ENCODE measurements at regions not wholly inside any gene's neighbourhood (a gene's known extent, or its start where the extent isn't known, plus 50 kb on each side); places are given as distances from the start of the nearest gene placed in this dataset.

GRCh38 chr9:73839471-73839870, 657.7 kb upstream of the RORB start:
- TF ChIP-seq CTCF (IDR thresholded peaks at IDR 0.05) (no peak), POLR2A (IDR thresholded peaks at IDR 0.05) (no peak)
- no peaks in the 10 kb centered on the region for H3K4me1 ChIP-seq
- H3K9me3 ChIP-seq, result no peaks in the 10 kb centered on the region
- no peaks in the 10 kb centered on the region for H3K27me3 ChIP-seq
- WGBS, 2 donors, result 79 to 86% methylated on average over 2 of the region's 2 CpGs
- H3K36me3 ChIP-seq, result no peaks in the 10 kb centered on the region
- intact Hi-C loops (cut with DNase I), result no loop called here
- no peak overlapping the region for H3K27ac ChIP-seq
- no peak overlapping the region for H3K4me3 ChIP-seq
- DNase-seq, result no peak

GRCh38 chr9:73841018-73841417, 656.1 kb upstream of the RORB start:
- Histone ChIP-seq H3K27ac (no peak overlapping the region), H3K27me3 (no peaks in the 10 kb centered on the region), H3K36me3 (no peaks in the 10 kb centered on the region), H3K4me1 (no peaks in the 10 kb centered on the region), H3K4me3 (no peak overlapping the region), H3K9me3 (no peaks in the 10 kb centered on the region)
- no peak for DNase-seq
- intact Hi-C loops (cut with DNase I), result no loop called here
- WGBS, 2 donors, result 75 to 80% methylated on average over 4 of the region's 4 CpGs
- TF ChIP-seq CTCF (IDR thresholded peaks at IDR 0.05), result no peak
- no peak for TF ChIP-seq POLR2A (IDR thresholded peaks at IDR 0.05)

GRCh38 chr9:73844135-73844534, 653.0 kb upstream of the RORB start:
- Histone ChIP-seq H3K27ac (no peak overlapping the region), H3K9me3 (no peaks in the 10 kb centered on the region), H3K4me3 (no peak overlapping the region), H3K27me3 (no peaks in the 10 kb centered on the region), H3K4me1 (no peaks in the 10 kb centered on the region), H3K36me3 (no peaks in the 10 kb centered on the region)
- intact Hi-C loops (cut with DNase I), result no loop called here
- DNase-seq, result no peak
- WGBS, 2 donors, result 76% methylated on average over 4 of the region's 4 CpGs
- TF ChIP-seq POLR2A (IDR thresholded peaks at IDR 0.05), result no peak
- no peak for TF ChIP-seq CTCF (IDR thresholded peaks at IDR 0.05)

- no peaks in the 10 kb centered on the region for H3K4me1 ChIP-seq
- H3K9me3 ChIP-seq, result no peaks in the 10 kb centered on the region
- H3K27ac ChIP-seq, result no peak overlapping the region
- H3K36me3 ChIP-seq, result no peaks in the 10 kb centered on the region
- no peak overlapping the region for H3K4me3 ChIP-seq
- 82 to 83% methylated on average over 2 of the region's 2 CpGs for WGBS, 2 donors
- TF ChIP-seq POLR2A (IDR thresholded peaks at IDR 0.05) (no peak), CTCF (IDR thresholded peaks at IDR 0.05) (no peak)
- no peaks in the 10 kb centered on the region for H3K27me3 ChIP-seq
- intact Hi-C loops (cut with DNase I), result no loop called here
- no peak for DNase-seq
Measured at GRCh38 chr9:73845539-73845938, 651.6 kb upstream of the RORB start.

GRCh38 chr9:73845954-73846690, 651.0 kb upstream of the RORB start:
- no peak for TF ChIP-seq POLR2A (IDR thresholded peaks at IDR 0.05)
- TF ChIP-seq CTCF (IDR thresholded peaks at IDR 0.05), result no peak
- no peaks in the 10 kb centered on the region for H3K4me1 ChIP-seq
- no peak overlapping the region for H3K4me3 ChIP-seq
- H3K36me3 ChIP-seq, result no peaks in the 10 kb centered on the region
- no peaks in the 10 kb centered on the region for H3K27me3 ChIP-seq
- H3K9me3 ChIP-seq, result no peaks in the 10 kb centered on the region
- intact Hi-C loops (cut with DNase I), result no loop called here
- 65 to 71% methylated on average over 7 of the region's 7 CpGs for WGBS, 2 donors
- no peak overlapping the region for H3K27ac ChIP-seq
- DNase-seq, result no peak
